Lower leg skin (tissue), 3 donors: ENCODE measurements at regions not wholly inside any gene's neighbourhood (a gene's known extent, or its start where the extent isn't known, plus 50 kb on each side); places are given as distances from the start of the nearest gene placed in this dataset.

ENCODE experiments used
- CTCF ChIP-seq, 3 donors: fragments of 450-650 bp; IDR thresholded peaks; one replicate each; pipeline ENCODE4 v1.5.1; 2016; ENCODE audit warnings: antibody characterized with exemption in 3 of 3, mild to moderate bottlenecking in 3 of 3, moderate library complexity in 2 of 3
- POLR2A ChIP-seq, 2 donors: fragments of 450-650 bp; IDR thresholded peaks; one replicate each; pipeline ENCODE4 v1.6.1; 2016 to 2017; ENCODE audit warnings: antibody characterized with exemption in 2 of 2, mild to moderate bottlenecking in 1 of 2, moderate library complexity in 1 of 2

- TF ChIP-seq CTCF (IDR thresholded peaks at IDR 0.05) (no peak), POLR2A (IDR thresholded peaks at IDR 0.05) (no peak)
Observed at GRCh38 chr5:130964231-130965202, 200.5 kb downstream of the HINT1 start.
